Astrocyte (in vitro differentiated cells and primary cell): ENCODE measurements at regions not wholly inside any gene's neighbourhood (a gene's known extent, or its start where the extent isn't known, plus 50 kb on each side); places are given as distances from the start of the nearest gene placed in this dataset.

Source experiments
- DNase-seq: peaks from one replicate; pipeline ENCODE4 v3.0.0-alpha.2; 2010; ENCODE audit warnings: low read depth
- FAIRE-seq: peaks from 2 replicates; lab custom pipeline; 2011; peaks lifted over from hg19 to GRCh38; lab: Jason Lieb, UNC
- H2AFZ ChIP-seq: 2 replicates; pipeline ENCODE4 v1.6.0; 2012; ENCODE audit warnings: low read depth, low read length, inconsistent platforms
- H3K27ac ChIP-seq: 2 replicates; pipeline ENCODE4 v1.5.1; 2011; ENCODE audit warnings: low read depth, low read length, inconsistent platforms
- H3K27me3 ChIP-seq: 2 replicates; pipeline ENCODE4 v1.6.0; 2011; ENCODE audit warnings: low read length, inconsistent platforms; ENCODE audit not compliant: insufficient read depth
- H3K36me3 ChIP-seq: 2 replicates; pipeline ENCODE4 v1.5.1; 2011; ENCODE audit warnings: low read length, inconsistent platforms; ENCODE audit not compliant: insufficient read depth
- H3K4me1 ChIP-seq: 2 replicates; pipeline ENCODE4 v1.5.1; 2011; ENCODE audit warnings: low read length, inconsistent platforms; ENCODE audit not compliant: insufficient read depth
- H3K4me2 ChIP-seq: 2 replicates; pipeline ENCODE4 v1.6.0; 2012; ENCODE audit warnings: low read length, inconsistent platforms
- H3K4me3 ChIP-seq: 2 replicates; pipeline ENCODE4 v1.5.1; 2011; ENCODE audit warnings: low read depth, mild to moderate bottlenecking, low read length, inconsistent platforms; ENCODE audit not compliant: insufficient read depth
- H3K79me2 ChIP-seq: 2 replicates; pipeline ENCODE4 v1.6.0; 2012; ENCODE audit warnings: mild to moderate bottlenecking, low read length, inconsistent platforms; ENCODE audit not compliant: insufficient read depth
- H3K9ac ChIP-seq: 2 replicates; pipeline ENCODE4 v1.6.0; 2012; ENCODE audit warnings: mild to moderate bottlenecking, low read length, inconsistent platforms
- H3K9me3 ChIP-seq: 2 replicates; pipeline ENCODE4 v1.5.1; 2012; ENCODE audit warnings: low read depth, mild to moderate bottlenecking, low read length, inconsistent platforms; ENCODE audit not compliant: insufficient read depth
- H4K20me1 ChIP-seq: 2 replicates; pipeline ENCODE4 v1.6.0; 2012; ENCODE audit warnings: low read length, inconsistent platforms; ENCODE audit not compliant: insufficient read depth
- H3K27ac Mint-ChIP-seq: one replicate; pipeline ENCODE4 v1.8.0; 2021; ENCODE audit warnings: mild to moderate bottlenecking, mixed read lengths; ENCODE audit not compliant: unreplicated experiment
- H3K27me3 Mint-ChIP-seq: one replicate; pipeline ENCODE4 v1.8.0; 2021; ENCODE audit warnings: low read depth, mixed read lengths; ENCODE audit not compliant: unreplicated experiment
- H3K36me3 Mint-ChIP-seq: one replicate; pipeline ENCODE4 v1.8.0; 2021; ENCODE audit warnings: low read depth, mixed read lengths; ENCODE audit not compliant: unreplicated experiment
- H3K4me1 Mint-ChIP-seq: one replicate; pipeline ENCODE4 v1.8.0; 2021; ENCODE audit warnings: low read depth, mixed read lengths; ENCODE audit not compliant: unreplicated experiment
- H3K4me3 Mint-ChIP-seq: one replicate; pipeline ENCODE4 v1.8.0; 2021; ENCODE audit warnings: mild to moderate bottlenecking, moderate library complexity, mixed read lengths; ENCODE audit not compliant: unreplicated experiment
- H3K9me3 Mint-ChIP-seq: one replicate; pipeline ENCODE4 v1.8.0; 2021; ENCODE audit warnings: mild to moderate bottlenecking, mixed read lengths; ENCODE audit not compliant: unreplicated experiment
- EZH2 ChIP-seq: IDR thresholded peaks from 2 replicates; pipeline ENCODE4 v1.6.1; 2012; ENCODE audit warnings: mild to moderate bottlenecking, low read length, inconsistent platforms; ENCODE audit not compliant: insufficient read depth
- TF ChIP-seq, protein P1 (sequence below): IDR thresholded peaks from 2 replicates; pipeline ENCODE4 v1.5.1; 2011; ENCODE audit warnings: low read depth, mild to moderate bottlenecking, inconsistent platforms, low read length, moderate library complexity; ENCODE audit not compliant: insufficient read depth

DNA sequence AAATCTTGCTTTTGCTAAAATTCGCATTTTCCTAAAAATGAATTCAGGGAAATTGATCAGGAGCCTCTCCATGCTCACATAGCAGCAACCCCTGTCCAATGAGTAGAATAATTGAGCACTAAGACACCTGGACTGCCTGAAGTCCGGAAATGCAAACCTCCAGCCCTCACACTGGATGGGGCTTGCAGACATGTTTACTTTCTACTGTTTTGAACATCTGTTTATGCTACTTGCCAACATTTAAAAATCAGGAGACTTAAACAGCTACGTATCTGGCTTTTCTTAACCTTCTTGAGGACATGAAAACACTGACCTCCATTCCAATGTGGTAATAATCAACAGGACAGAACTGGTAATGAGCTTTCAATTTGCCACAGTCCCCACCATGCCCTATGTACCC is 184.4 kb downstream of the SHOX2 start:
- FAIRE-seq (no peak), DNase-seq (no peak)
- no peaks in the 10 kb centered on the region for H3K27me3 Mint-ChIP-seq
- H3K27ac Mint-ChIP-seq: no peak overlapping the region
- H3K4me1 Mint-ChIP-seq: peaks cover 6% of the 10 kb centered on the region
- H3K36me3 ChIP-seq: no peaks in the 10 kb centered on the region
- H3K9ac ChIP-seq: no peak overlapping the region
- no peak overlapping the region for H3K4me2 ChIP-seq
- H3K4me1 ChIP-seq: no peaks in the 10 kb centered on the region
- peaks cover 13% of the 10 kb centered on the region for H3K27me3 ChIP-seq
- no peak for TF ChIP-seq EZH2
- TF ChIP-seq, protein P1, sequence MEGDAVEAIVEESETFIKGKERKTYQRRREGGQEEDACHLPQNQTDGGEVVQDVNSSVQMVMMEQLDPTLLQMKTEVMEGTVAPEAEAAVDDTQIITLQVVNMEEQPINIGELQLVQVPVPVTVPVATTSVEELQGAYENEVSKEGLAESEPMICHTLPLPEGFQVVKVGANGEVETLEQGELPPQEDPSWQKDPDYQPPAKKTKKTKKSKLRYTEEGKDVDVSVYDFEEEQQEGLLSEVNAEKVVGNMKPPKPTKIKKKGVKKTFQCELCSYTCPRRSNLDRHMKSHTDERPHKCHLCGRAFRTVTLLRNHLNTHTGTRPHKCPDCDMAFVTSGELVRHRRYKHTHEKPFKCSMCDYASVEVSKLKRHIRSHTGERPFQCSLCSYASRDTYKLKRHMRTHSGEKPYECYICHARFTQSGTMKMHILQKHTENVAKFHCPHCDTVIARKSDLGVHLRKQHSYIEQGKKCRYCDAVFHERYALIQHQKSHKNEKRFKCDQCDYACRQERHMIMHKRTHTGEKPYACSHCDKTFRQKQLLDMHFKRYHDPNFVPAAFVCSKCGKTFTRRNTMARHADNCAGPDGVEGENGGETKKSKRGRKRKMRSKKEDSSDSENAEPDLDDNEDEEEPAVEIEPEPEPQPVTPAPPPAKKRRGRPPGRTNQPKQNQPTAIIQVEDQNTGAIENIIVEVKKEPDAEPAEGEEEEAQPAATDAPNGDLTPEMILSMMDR: no peak
- no peak overlapping the region for H3K27ac ChIP-seq
- no peaks in the 10 kb centered on the region for H3K79me2 ChIP-seq
- H4K20me1 ChIP-seq: no peaks in the 10 kb centered on the region
- H3K4me3 Mint-ChIP-seq: no peak overlapping the region
- H3K9me3 ChIP-seq: no peaks in the 10 kb centered on the region
- H3K36me3 Mint-ChIP-seq: no peaks in the 10 kb centered on the region
- H3K4me3 ChIP-seq: no peak overlapping the region
- H2AFZ ChIP-seq: no peak overlapping the region
- H3K9me3 Mint-ChIP-seq: no peaks in the 10 kb centered on the region

DNA sequence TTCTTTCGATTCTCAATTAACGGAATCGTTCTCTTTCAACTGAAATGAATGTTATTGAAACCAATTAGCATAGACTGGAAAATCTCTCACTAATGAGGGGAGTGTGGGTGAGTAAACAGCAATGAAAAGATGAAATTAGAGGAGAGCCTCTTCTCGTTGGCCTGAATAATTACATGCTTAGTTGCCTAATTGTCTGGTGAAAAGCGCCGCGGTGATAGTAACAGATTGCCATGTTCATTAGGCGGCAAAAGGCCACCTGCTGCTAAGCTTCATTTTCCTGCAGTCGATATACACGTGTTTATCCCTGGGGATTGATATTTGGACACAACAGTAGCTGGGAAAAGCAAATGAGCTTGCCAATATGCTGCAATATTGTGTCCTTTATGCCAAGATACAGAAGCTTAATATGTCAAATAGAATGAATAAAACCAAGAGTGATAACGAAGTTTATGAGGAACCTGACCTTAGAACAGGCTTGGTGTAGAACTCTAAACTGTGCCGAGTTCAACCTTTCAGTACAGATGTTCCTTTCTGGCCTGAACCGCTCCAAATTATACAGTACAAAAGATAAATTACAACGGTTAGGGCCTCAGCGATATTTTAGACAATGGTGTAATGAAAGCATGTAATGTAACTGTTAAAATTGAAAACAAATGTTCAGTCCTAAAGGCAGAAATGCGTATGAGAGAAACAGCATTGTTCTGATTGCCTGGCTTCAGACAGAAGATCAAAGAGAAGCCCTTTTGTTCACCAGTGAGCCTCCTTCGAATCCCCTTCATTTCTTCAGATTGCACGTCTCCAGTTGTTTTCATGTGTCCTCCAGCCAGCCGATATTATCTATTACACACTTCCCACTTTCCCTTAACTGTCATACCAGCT is 185.2 kb downstream of the SHOX2 start:
- peaks cover 6% of the 10 kb centered on the region for H3K4me1 Mint-ChIP-seq
- H3K27me3 ChIP-seq: peaks cover 13% of the 10 kb centered on the region
- no peak overlapping the region for H2AFZ ChIP-seq
- no peak overlapping the region for H3K27ac ChIP-seq
- TF ChIP-seq EZH2: no peak
- TF ChIP-seq, protein P1: no peak
- H3K79me2 ChIP-seq: no peaks in the 10 kb centered on the region
- no peaks in the 10 kb centered on the region for H3K9me3 Mint-ChIP-seq
- no peaks in the 10 kb centered on the region for H3K36me3 ChIP-seq
- no peak for FAIRE-seq
- no peaks in the 10 kb centered on the region for H3K9me3 ChIP-seq
- H3K4me3 Mint-ChIP-seq: no peak overlapping the region
- H3K36me3 Mint-ChIP-seq: no peaks in the 10 kb centered on the region
- no peak overlapping the region for H3K4me3 ChIP-seq
- no peak overlapping the region for H3K9ac ChIP-seq
- no peaks in the 10 kb centered on the region for H4K20me1 ChIP-seq
- H3K27ac Mint-ChIP-seq: no peak overlapping the region
- no peaks in the 10 kb centered on the region for H3K4me1 ChIP-seq
- no peak overlapping the region for H3K4me2 ChIP-seq
- DNase-seq: no peak
- H3K27me3 Mint-ChIP-seq: no peaks in the 10 kb centered on the region

DNA sequence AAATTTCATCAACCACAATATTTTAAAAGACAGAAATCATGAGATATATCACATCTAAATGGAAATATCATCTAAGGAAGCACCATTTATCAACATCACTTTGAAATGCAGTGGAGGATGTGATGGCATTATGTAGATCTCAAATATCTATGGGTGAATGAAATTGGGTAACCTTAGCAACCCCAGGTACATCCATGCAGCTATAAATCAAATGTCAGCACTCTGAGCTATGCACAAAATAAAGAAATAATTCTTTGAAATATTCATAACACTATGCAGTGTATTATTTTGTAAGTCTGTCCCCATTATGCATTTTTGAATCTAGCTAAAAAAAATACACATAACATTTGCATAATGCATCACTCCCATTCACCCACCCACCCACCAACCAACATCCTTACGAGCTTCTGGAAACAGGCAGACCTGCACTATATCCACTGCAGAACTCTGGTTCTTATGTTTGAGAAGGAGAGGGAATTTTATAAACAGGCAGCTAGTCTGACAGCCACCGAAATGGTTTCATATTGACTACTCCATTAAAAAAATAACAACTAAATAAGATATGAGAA is 186.8 kb downstream of the SHOX2 start:
- no peak overlapping the region for H3K27ac ChIP-seq
- Mint-ChIP-seq H3K4me3 (no peak overlapping the region), H3K27me3 (no peaks in the 10 kb centered on the region), H3K36me3 (no peaks in the 10 kb centered on the region), H3K9me3 (no peaks in the 10 kb centered on the region), H3K4me1 (no peaks in the 10 kb centered on the region), H3K27ac (no peak overlapping the region)
- no peak overlapping the region for H3K4me2 ChIP-seq
- H3K79me2 ChIP-seq: no peaks in the 10 kb centered on the region
- H3K27me3 ChIP-seq: peaks cover 13% of the 10 kb centered on the region
- H3K36me3 ChIP-seq: no peaks in the 10 kb centered on the region
- H3K4me3 ChIP-seq: no peak overlapping the region
- H3K9me3 ChIP-seq: no peaks in the 10 kb centered on the region
- TF ChIP-seq, protein P1: no peak
- no peak for TF ChIP-seq EZH2
- no peak overlapping the region for H3K9ac ChIP-seq
- H3K4me1 ChIP-seq: no peaks in the 10 kb centered on the region
- FAIRE-seq (no peak), DNase-seq (no peak)
- no peak overlapping the region for H2AFZ ChIP-seq
- H4K20me1 ChIP-seq: no peaks in the 10 kb centered on the region
